Esophagus muscularis mucosa (tissue), 4 donors: ENCODE measurements at regions not wholly inside any gene's neighbourhood (a gene's known extent, or its start where the extent isn't known, plus 50 kb on each side); places are given as distances from the start of the nearest gene placed in this dataset.

Experiments
- DNase-seq: peaks from one replicate; pipeline ENCODE4 v3.0.0-alpha.2; 2017; ENCODE audit errors: extremely low spot score
- H3K27ac ChIP-seq, 4 donors: fragments of 200-600 bp; sonication (generic); replicated peaks in 1 of 4; 1 replicate in 3 of 4; 2 replicates in 1 of 4; pipeline ENCODE4 v1.5.1; 2016 to 2019; ENCODE audit warnings: mild to moderate bottlenecking in 1 of 4
- H3K27me3 ChIP-seq, 4 donors: fragments of 200-600 bp; sonication (generic); one replicate each; pipeline versions ENCODE4 v1.5.1 to v1.6.0; 2016 to 2019
- H3K36me3 ChIP-seq, 4 donors: fragments of 200-600 bp; sonication (generic); one replicate each; pipeline ENCODE4 v1.5.1; 2016 to 2019
- H3K4me1 ChIP-seq, 4 donors: fragments of 200-600 bp; sonication (generic); one replicate each; pipeline ENCODE4 v1.5.1; 2016 to 2019
- H3K4me3 ChIP-seq, 4 donors: fragments of 200-600 bp; sonication (generic); 1 replicate in 2 of 4; 2 replicates in 2 of 4; pipeline ENCODE4 v1.5.1; 2016 to 2019; ENCODE audit warnings: mild to moderate bottlenecking in 4 of 4, moderate library complexity in 1 of 4
- H3K9me3 ChIP-seq, 4 donors: fragments of 200-600 bp; sonication (generic); 1 replicate in 3 of 4; 2 replicates in 1 of 4; pipeline ENCODE4 v1.5.1; 2016 to 2019
- CTCF ChIP-seq, 3 experiments: fragments of 200-600 bp in 2 of 3; fragments of 450-650 bp in 1 of 3; sonication (generic) in 2 of 3; IDR thresholded peaks; one replicate each; pipeline ENCODE4 v1.5.1; 2017 to 2019; ENCODE audit warnings: antibody characterized with exemption in 3 of 3, mild to moderate bottlenecking in 2 of 3, moderate library complexity in 1 of 3
- EP300 ChIP-seq: sonication (generic); formaldehyde crosslinking; IDR thresholded peaks from one replicate; pipeline ENCODE4 v1.6.1; 2017; ENCODE audit warnings: antibody characterized with exemption
- POLR2A ChIP-seq: fragments of 450-650 bp; IDR thresholded peaks from one replicate; pipeline ENCODE4 v1.6.1; 2017; ENCODE audit warnings: antibody characterized with exemption, moderate library complexity, mild to moderate bottlenecking, low read depth
- POLR2AphosphoS5 ChIP-seq, 2 donors: sonication (generic); formaldehyde crosslinking; IDR thresholded peaks; one replicate each; pipeline ENCODE4 v1.6.1; 2017; ENCODE audit warnings: antibody characterized with exemption in 2 of 2
- WGBS: methylation state at CpG from one replicate; pipeline ENCODE4 v1.1.5; 2018; 5-methylcytosine and 5-hydroxymethylcytosine counted together
- intact Hi-C: fragments of 100-400 bp; cut with DNase I; formaldehyde crosslinking; loops from one replicate; pipeline ENCODE4 v1.15.1; 2023

DNA sequence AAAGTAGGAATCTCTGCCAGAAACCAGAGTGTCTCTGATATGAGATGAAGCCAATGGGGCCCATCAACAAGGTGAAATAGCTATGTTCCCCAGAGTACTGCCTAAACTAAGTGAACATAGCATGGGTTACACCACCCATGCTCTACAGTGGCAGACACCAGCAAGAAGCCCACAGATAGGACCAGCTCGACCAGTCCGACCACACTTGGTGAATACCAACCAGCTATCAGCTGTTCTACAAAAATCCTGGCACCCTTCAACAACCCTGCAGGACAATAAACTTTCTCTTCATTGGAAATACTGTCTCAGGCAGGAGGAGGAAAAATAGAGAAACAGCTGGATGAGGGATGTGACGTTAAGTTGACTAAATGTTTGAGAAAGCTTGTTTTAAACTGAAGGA lies 311.4 kb downstream of the EPM2A start:
- no peak for TF ChIP-seq EP300
- TF ChIP-seq CTCF (IDR thresholded peaks at IDR 0.05) = no peak
- no peak for TF ChIP-seq POLR2AphosphoS5 (IDR thresholded peaks at IDR 0.05)
- no peak for TF ChIP-seq POLR2A
- 94% methylated on average over 3 of the region's 3 CpGs for WGBS
- Histone ChIP-seq H3K4me3 (no peak overlapping the region), H3K36me3 (no peaks in the 10 kb centered on the region), H3K27ac (no peak overlapping the region), H3K27me3 (no peaks in the 10 kb centered on the region), H3K4me1 (no peaks in the 10 kb centered on the region), H3K9me3 (no peaks in the 10 kb centered on the region)
- intact Hi-C loops = no loop called here
- DNase-seq = no peak

DNA sequence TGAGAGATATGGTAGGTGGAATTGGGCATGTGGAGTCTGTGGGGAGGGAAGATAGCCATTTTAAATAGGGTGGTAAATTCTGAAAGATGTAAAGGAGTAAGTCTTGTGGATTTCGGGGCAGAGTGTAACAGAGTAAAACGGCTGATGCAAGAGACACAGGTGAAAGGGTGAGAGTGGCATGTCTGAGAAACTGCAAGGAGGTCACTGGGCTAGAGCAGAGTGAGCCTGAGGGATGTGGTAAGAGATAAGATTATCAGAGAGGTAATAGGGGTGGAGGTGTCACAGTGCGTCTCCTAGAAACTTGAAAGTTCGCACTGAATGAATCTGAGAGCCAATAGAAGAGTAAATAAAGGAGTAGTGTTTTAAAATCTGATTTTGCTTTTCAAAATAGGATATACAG lies 308.1 kb downstream of the EPM2A start:
- no peak for DNase-seq
- TF ChIP-seq CTCF (IDR thresholded peaks at IDR 0.05) (no peak), POLR2AphosphoS5 (IDR thresholded peaks at IDR 0.05) (no peak), POLR2A (no peak), EP300 (no peak)
- no peaks in the 10 kb centered on the region for H3K4me1 ChIP-seq
- H3K36me3 ChIP-seq = no peaks in the 10 kb centered on the region
- no peaks in the 10 kb centered on the region for H3K9me3 ChIP-seq
- H3K27me3 ChIP-seq = no peaks in the 10 kb centered on the region
- intact Hi-C loops = no loop called here
- 73% methylated on average over 4 of the region's 4 CpGs for WGBS
- H3K27ac ChIP-seq = no peak overlapping the region
- no peak overlapping the region for H3K4me3 ChIP-seq

GRCh38 chr6:145428706-145429105 lies 306.6 kb downstream of the EPM2A start:
- WGBS = 39% methylated on average over 6 of the region's 6 CpGs
- no peak overlapping the region for H3K27ac ChIP-seq
- H3K27me3 ChIP-seq = no peaks in the 10 kb centered on the region
- no peak for DNase-seq
- no peak overlapping the region for H3K4me3 ChIP-seq
- intact Hi-C loops = no loop called here
- H3K4me1 ChIP-seq = no peaks in the 10 kb centered on the region
- H3K9me3 ChIP-seq = no peaks in the 10 kb centered on the region
- no peaks in the 10 kb centered on the region for H3K36me3 ChIP-seq
- TF ChIP-seq POLR2AphosphoS5 (IDR thresholded peaks at IDR 0.05) (no peak), CTCF (IDR thresholded peaks at IDR 0.05) (no peak), EP300 (no peak), POLR2A (no peak)

DNA sequence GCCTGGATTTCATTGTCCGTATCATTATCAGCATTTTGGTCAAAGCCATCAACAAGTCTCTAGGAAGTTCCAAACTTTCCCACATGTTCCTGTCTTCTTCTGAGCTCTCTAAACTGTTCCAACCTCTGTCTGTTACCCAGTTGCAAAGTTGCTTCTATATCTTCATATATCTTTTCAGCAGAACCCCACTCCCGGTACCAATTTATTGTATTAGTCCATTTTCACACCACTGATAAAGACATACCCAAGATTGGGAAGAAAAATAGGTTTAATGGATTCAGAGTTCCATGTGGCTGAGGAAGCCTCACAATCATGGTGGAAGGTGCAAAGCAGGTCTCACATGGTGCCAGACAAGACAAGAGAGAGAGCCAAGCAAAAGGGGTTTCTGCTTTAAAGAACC lies 293.2 kb downstream of the EPM2A start:
- H3K9me3 ChIP-seq = peaks cover 0 to 30% (median 23%) of the 10 kb centered on the region in 4 donors
- TF ChIP-seq POLR2AphosphoS5 (IDR thresholded peaks at IDR 0.05) = no peak
- TF ChIP-seq POLR2A = no peak
- TF ChIP-seq EP300 = no peak
- no peak for TF ChIP-seq CTCF (IDR thresholded peaks at IDR 0.05)

GRCh38 chr6:145445674-145446073 lies 289.6 kb downstream of the EPM2A start:
- Histone ChIP-seq H3K27ac (no peak overlapping the region), H3K4me3 (no peak overlapping the region), H3K36me3 (no peaks in the 10 kb centered on the region), H3K4me1 (no peaks in the 10 kb centered on the region), H3K9me3 (peaks cover 0 to 30% (median 23%) of the 10 kb centered on the region in 4 donors), H3K27me3 (no peaks in the 10 kb centered on the region)
- intact Hi-C loops = no loop called here
- 85% methylated on average over 1 of the region's 1 CpG for WGBS
- TF ChIP-seq POLR2A (no peak), EP300 (no peak), POLR2AphosphoS5 (IDR thresholded peaks at IDR 0.05) (no peak), CTCF (IDR thresholded peaks at IDR 0.05) (no peak)
- no peak for DNase-seq

More for the DNA sequence above, 293.2 kb downstream of the EPM2A start:
- Histone ChIP-seq H3K27ac (no peak overlapping the region), H3K4me3 (no peak overlapping the region), H3K4me1 (no peaks in the 10 kb centered on the region), H3K27me3 (no peaks in the 10 kb centered on the region), H3K36me3 (no peaks in the 10 kb centered on the region)
- DNase-seq = no peak
- intact Hi-C loops = no loop called here
- WGBS = 97% methylated on average over 2 of the region's 2 CpGs
